ENCODE measurements at regions not wholly inside any gene's neighbourhood (a gene's known extent, or its start where the extent isn't known, plus 50 kb on each side); places are given as distances from the start of the nearest gene placed in this dataset.
A peak's percentile ranks its signal among the peaks of the same experiment; 100 is the strongest.

- H3K27ac Mint-ChIP-seq: no peak overlapping the region
- peaks cover 0 to 12% (median 10%) of the 10 kb centered on the region in 3 donors for H3K27me3 Mint-ChIP-seq
- H3K4me1 Mint-ChIP-seq: no peaks in the 10 kb centered on the region
- H3K9me3 Mint-ChIP-seq: peaks cover 0 to 4% (median 2%) of the 10 kb centered on the region in 7 donors
- H3K36me3 Mint-ChIP-seq: no peaks in the 10 kb centered on the region
- DNase-seq (no peak), ATAC-seq (ENCODE audit: low read depth in 2 of 2) (no peak)
- H3K4me3 Mint-ChIP-seq: no peak overlapping the region
These were observed 94.8 kb upstream of the SORCS3 start for GRCh38 chr10:104546336-104546735.

- Mint-ChIP-seq H3K4me3 (no peak overlapping the region), H3K9me3 (peaks cover 0 to 4% (median 2%) of the 10 kb centered on the region in 7 donors), H3K4me1 (no peaks in the 10 kb centered on the region), H3K27me3 (peaks cover 0 to 12% (median 8%) of the 10 kb centered on the region in 3 donors), H3K27ac (no peak overlapping the region), H3K36me3 (no peaks in the 10 kb centered on the region)
- no peak for ATAC-seq (ENCODE audit: low read depth in 2 of 2)
- DNase-seq: no peak
These were observed 94.3 kb upstream of the SORCS3 start for GRCh38 chr10:104546756-104547155.

DNA sequence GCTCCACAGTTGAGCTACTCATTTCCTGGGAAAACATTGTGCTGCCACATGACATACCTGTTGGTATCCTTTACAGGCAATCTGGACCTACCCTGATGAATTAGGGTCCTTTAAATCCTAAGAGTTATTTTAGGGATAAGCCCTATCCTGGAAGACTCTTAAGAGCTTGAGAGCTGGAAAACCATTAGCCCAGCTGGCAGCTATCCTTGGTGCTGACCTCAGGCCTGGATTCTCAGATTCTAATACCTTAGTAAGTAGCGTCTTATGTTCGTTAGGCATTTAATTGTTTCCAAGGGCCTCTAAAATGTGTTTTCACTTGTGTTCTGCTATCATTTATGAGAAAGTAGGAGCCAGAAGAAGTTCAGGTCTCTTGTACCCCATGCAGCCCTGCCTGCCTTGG is 93.0 kb upstream of the SORCS3 start:
- no peak for DNase-seq
- Mint-ChIP-seq H3K9me3 (peaks cover 0 to 4% (median 0%) of the 10 kb centered on the region in 7 donors), H3K4me3 (no peak overlapping the region), H3K36me3 (no peaks in the 10 kb centered on the region), H3K27ac (no peak overlapping the region), H3K27me3 (peaks cover 0 to 12% (median 8%) of the 10 kb centered on the region in 3 donors), H3K4me1 (no peaks in the 10 kb centered on the region)
- no peak for ATAC-seq (ENCODE audit: low read depth in 2 of 2)

GRCh38 chr10:104556831-104557230 is 84.3 kb upstream of the SORCS3 start:
- Mint-ChIP-seq H3K27me3 (peaks cover 10 to 13% (median 11%) of the 10 kb centered on the region in 3 donors), H3K36me3 (no peaks in the 10 kb centered on the region), H3K4me3 (no peak overlapping the region), H3K9me3 (peaks cover 0 to 3% (median 0%) of the 10 kb centered on the region in 7 donors), H3K27ac (no peak overlapping the region), H3K4me1 (no peaks in the 10 kb centered on the region)
- no peak for ATAC-seq (ENCODE audit: low read depth in 2 of 2)
- DNase-seq: no peak

DNA sequence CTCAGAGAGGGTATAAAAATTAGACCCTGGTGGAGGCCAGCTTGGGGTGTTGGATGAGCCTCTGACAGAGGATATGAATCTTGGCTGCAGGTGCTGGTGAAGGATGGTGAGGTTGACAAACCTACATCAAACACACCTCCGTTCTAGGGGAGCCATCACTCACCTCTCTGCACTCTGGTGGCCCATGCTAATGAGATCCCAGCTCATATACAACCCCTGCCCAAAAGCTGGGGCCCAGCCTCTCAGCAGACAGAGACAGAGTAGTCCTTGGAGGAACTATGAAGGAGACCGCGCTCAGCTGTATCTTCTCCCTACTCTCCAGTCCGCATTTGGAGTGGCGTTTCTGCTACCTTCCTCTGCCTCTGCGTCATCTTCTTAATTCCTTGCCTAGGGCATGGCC is 83.1 kb upstream of the SORCS3 start:
- Mint-ChIP-seq H3K27ac (no peak overlapping the region), H3K4me3 (no peak overlapping the region), H3K36me3 (no peaks in the 10 kb centered on the region), H3K9me3 (peaks cover 0 to 3% (median 0%) of the 10 kb centered on the region in 7 donors), H3K4me1 (no peaks in the 10 kb centered on the region), H3K27me3 (peaks cover 10 to 13% (median 11%) of the 10 kb centered on the region in 3 donors)
- DNase-seq (no peak), ATAC-seq (ENCODE audit: low read depth in 2 of 2) (no peak)

- H3K4me3 Mint-ChIP-seq: no peak overlapping the region
- ATAC-seq (ENCODE audit: low read depth in 2 of 2): no peak
- H3K4me1 Mint-ChIP-seq: no peaks in the 10 kb centered on the region
- no peak overlapping the region for H3K27ac Mint-ChIP-seq
- H3K36me3 Mint-ChIP-seq: no peaks in the 10 kb centered on the region
- peaks cover 0 to 5% (median 0%) of the 10 kb centered on the region in 7 donors for H3K9me3 Mint-ChIP-seq
- no peak for DNase-seq
- peaks cover 6 to 10% (median 7%) of the 10 kb centered on the region in 3 donors for H3K27me3 Mint-ChIP-seq
These were observed 81.2 kb upstream of the SORCS3 start for GRCh38 chr10:104559935-104560334.

- Mint-ChIP-seq H3K4me3 (no peak overlapping the region), H3K36me3 (no peaks in the 10 kb centered on the region), H3K4me1 (no peaks in the 10 kb centered on the region), H3K27ac (no peak overlapping the region), H3K9me3 (peaks cover 0 to 21% (median 6%) of the 10 kb centered on the region in 7 donors), H3K27me3 (peaks cover 0 to 10% (median 7%) of the 10 kb centered on the region in 3 donors)
- ATAC-seq (ENCODE audit: low read depth in 2 of 2) (no peak), DNase-seq (no peak)
These were observed 78.0 kb upstream of the SORCS3 start for GRCh38 chr10:104563051-104563450.

- DNase-seq (no peak), ATAC-seq (ENCODE audit: low read depth in 2 of 2) (no peak)
- Mint-ChIP-seq H3K27me3 (peaks cover 0 to 5% (median 2%) of the 10 kb centered on the region in 3 donors), H3K27ac (no peak overlapping the region), H3K4me1 (no peaks in the 10 kb centered on the region), H3K4me3 (no peak overlapping the region), H3K36me3 (no peaks in the 10 kb centered on the region), H3K9me3 (peaks cover 0 to 25% (median 10%) of the 10 kb centered on the region in 7 donors)
These were observed 77.5 kb upstream of the SORCS3 start for GRCh38 chr10:104563548-104563947.

- H3K9me3 Mint-ChIP-seq: peaks cover 12 to 27% (median 21%) of the 10 kb centered on the region in 7 donors
- H3K4me1 Mint-ChIP-seq: no peaks in the 10 kb centered on the region
- no peak for ATAC-seq (ENCODE audit: low read depth in 2 of 2)
- DNase-seq: no peak
- H3K27ac Mint-ChIP-seq: no peak overlapping the region
- H3K27me3 Mint-ChIP-seq: peaks cover 10 to 45% (median 28%) of the 10 kb centered on the region in 3 donors
- no peak overlapping the region for H3K4me3 Mint-ChIP-seq
- peaks cover 10 to 27% of the 10 kb centered on the region in 2 donors for H3K36me3 Mint-ChIP-seq
These were observed 66.7 kb upstream of the SORCS3 start for GRCh38 chr10:104574427-104574826.

DNA sequence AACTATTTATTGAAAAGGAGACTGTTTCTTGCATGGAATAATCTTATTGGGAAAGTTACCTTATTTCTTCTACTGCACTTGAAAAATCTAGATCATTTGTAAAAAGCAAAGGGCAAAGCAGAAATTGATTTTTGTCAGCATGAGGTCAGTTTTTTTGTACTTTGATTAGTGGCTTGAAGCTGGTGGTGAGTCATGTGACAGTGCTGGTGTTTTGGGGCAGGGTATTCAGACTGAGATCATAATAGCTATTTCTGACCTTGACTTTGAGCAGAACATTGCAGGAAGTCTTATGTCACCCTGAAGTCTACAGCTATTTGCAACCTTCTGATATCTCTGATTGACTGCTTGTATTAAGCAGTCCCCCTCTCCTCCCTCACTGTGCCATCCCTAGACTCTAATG is 66.3 kb upstream of the SORCS3 start:
- no peak for DNase-seq
- Mint-ChIP-seq H3K27me3 (peaks cover 12 to 42% (median 24%) of the 10 kb centered on the region in 3 donors), H3K4me1 (no peaks in the 10 kb centered on the region), H3K9me3 (peaks cover 8 to 23% (median 16%) of the 10 kb centered on the region in 7 donors), H3K27ac (no peak overlapping the region), H3K36me3 (peaks cover 6 to 22% of the 10 kb centered on the region in 2 donors), H3K4me3 (no peak overlapping the region)
- ATAC-seq (ENCODE audit: low read depth in 2 of 2): no peak

- peak overlapping the region in 1 of 6 donors; percentile 56 for H3K27ac Mint-ChIP-seq
- H3K27me3 Mint-ChIP-seq: peaks cover 21 to 45% (median 28%) of the 10 kb centered on the region in 3 donors
- peaks cover 0 to 4% (median 0%) of the 10 kb centered on the region in 3 donors for H3K4me1 Mint-ChIP-seq
- no peak for DNase-seq
- no peak for ATAC-seq (ENCODE audit: low read depth in 2 of 2)
- peaks cover under 1 to 5% of the 10 kb centered on the region in 2 donors for H3K36me3 Mint-ChIP-seq
- H3K4me3 Mint-ChIP-seq: no peak overlapping the region
- peaks cover 0 to 6% (median 3%) of the 10 kb centered on the region in 7 donors for H3K9me3 Mint-ChIP-seq
These were observed 64.5 kb upstream of the SORCS3 start for GRCh38 chr10:104576611-104577010.

- no peaks in the 10 kb centered on the region for H3K36me3 Mint-ChIP-seq
- H3K4me3 Mint-ChIP-seq: no peak overlapping the region
- H3K27ac Mint-ChIP-seq: no peak overlapping the region
- DNase-seq (no peak), ATAC-seq (ENCODE audit: low read depth in 2 of 2) (no peak)
- peaks cover 19 to 46% (median 33%) of the 10 kb centered on the region in 3 donors for H3K27me3 Mint-ChIP-seq
- H3K4me1 Mint-ChIP-seq: peaks cover 0 to 4% (median 0%) of the 10 kb centered on the region in 3 donors
- H3K9me3 Mint-ChIP-seq: peaks cover 0 to 3% (median 0%) of the 10 kb centered on the region in 7 donors
These were observed 63.9 kb upstream of the SORCS3 start for GRCh38 chr10:104577163-104577562.

- Mint-ChIP-seq H3K4me1 (peaks cover 0 to 4% (median 0%) of the 10 kb centered on the region in 3 donors), H3K27me3 (peaks cover 19 to 52% (median 33%) of the 10 kb centered on the region in 3 donors), H3K4me3 (no peak overlapping the region), H3K9me3 (peaks cover 0 to 6% (median 0%) of the 10 kb centered on the region in 7 donors), H3K36me3 (no peaks in the 10 kb centered on the region), H3K27ac (no peak overlapping the region)
- DNase-seq: no peak
- no peak for ATAC-seq (ENCODE audit: low read depth in 2 of 2)
These were observed 63.1 kb upstream of the SORCS3 start for GRCh38 chr10:104577861-104578521.

GRCh38 chr10:104578671-104579070 is 62.4 kb upstream of the SORCS3 start:
- Mint-ChIP-seq H3K4me3 (no peak overlapping the region), H3K27ac (no peak overlapping the region), H3K9me3 (peaks cover 0 to 6% (median 2%) of the 10 kb centered on the region in 7 donors), H3K36me3 (no peaks in the 10 kb centered on the region), H3K4me1 (peaks cover 0 to 4% (median 0%) of the 10 kb centered on the region in 3 donors), H3K27me3 (peaks cover 19 to 52% (median 37%) of the 10 kb centered on the region in 3 donors)
- no peak for ATAC-seq (ENCODE audit: low read depth in 2 of 2)
- DNase-seq: no peak

Data from naive B cell (primary cell).